Left cardiac atrium (tissue), 4 donors: ENCODE measurements at regions not wholly inside any gene's neighbourhood (a gene's known extent, or its start where the extent isn't known, plus 50 kb on each side); places are given as distances from the start of the nearest gene placed in this dataset.

Experiments used
- ATAC-seq, 2 donors: fragments of 200-7000 bp; cut with Tn5 transposase; one replicate each; pipeline ENCODE4 v1.9.1; 2020; ENCODE audit warnings: mild to moderate bottlenecking in 2 of 2, moderate library complexity in 2 of 2
- DNase-seq: peaks from one replicate; pipeline ENCODE4 v3.0.0-alpha.2; 2020
- intact Hi-C, 2 donors: fragments of 100-400 bp; cut with DNase I; formaldehyde crosslinking; loops; one replicate each; pipeline versions ENCODE4 v1.14.1 to v1.15.1; 2022 to 2023
- donor health status: DM: no; HTN: yes; CAD: no.
- donor health status: DM: no; HTN: yes; CAD: no; lungs with severe emphysema.
- donor health status: DM: yes; HTN: yes; CAD: no.
- donor health status: Dilated cardiomyopathy.

DNA sequence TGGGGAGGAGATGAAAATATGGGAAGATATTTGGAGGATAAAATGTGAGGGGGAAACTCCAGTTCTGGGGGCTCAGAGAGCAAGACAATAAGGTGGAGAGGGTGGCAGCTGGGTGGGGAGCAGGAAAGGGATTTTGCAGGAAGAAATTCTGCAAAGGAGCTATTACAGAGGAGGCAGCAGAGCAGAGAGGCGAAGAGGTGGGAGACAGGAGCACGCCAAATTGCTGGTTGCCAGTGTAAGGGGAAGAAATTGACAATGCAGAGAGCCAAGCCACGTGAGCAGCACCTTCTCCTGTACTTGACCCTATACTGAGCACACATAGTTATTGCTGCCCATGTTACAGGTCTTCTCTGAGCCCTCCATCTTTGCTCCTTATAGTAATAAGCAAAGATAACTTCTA, 190.3 kb upstream of the ONECUT1 start:
- ATAC-seq (no peak), DNase-seq (no peak)
- intact Hi-C loops: no loop called here

DNA sequence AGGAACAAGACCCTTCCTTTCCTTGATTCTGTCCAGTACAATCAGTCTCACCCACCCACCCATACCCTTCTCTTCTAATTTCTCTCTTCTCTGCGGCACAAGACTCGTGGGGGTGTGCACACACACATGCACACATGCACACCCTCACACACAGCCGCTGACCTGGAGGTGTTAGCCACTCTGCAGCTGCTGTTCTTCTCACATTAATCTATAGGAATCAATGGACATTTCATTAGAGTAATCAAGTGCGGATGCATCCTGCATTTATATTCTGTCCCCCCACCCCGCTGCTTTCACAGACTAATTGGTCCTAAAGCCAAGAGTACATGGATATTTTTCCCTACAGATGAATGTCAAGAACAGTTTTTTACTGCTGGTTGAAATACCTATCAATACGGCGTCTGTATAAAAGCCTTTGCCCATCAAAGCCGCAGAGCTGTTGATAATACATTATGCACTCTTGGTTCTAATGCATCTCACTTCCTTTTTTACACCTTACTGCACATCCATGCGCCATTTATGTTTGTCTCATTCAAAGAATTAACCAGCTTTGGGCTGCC, 186.5 kb upstream of the ONECUT1 start:
- ATAC-seq: no peak
- intact Hi-C loops: no loop called here
- no peak for DNase-seq

DNA sequence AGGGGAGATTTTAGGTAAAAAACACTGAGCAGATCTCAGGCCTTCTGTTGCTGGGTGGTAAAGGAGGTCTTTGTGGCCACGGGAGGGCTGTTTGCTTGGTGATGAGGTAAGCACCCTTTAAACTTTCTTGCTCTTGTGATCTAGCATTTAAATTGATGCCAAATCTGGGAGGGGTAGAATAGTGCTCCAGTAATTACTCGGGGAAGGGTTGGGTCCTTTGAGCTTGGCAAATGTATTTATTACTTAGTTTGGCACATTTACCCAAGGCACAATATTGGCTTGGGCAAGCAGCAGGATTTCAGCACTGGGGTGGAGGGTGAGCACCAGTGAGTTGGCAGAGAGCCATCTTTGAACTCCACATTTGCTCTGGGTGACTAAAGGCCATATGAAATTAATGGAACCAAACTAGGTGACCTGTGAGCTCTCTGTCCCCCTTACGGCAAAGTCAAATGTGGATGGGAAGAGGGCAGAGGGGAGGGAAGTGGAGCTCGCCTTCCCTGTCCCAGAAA, 185.9 kb upstream of the ONECUT1 start:
- ATAC-seq (no peak), DNase-seq (no peak)
- intact Hi-C loops: no loop called here

DNA sequence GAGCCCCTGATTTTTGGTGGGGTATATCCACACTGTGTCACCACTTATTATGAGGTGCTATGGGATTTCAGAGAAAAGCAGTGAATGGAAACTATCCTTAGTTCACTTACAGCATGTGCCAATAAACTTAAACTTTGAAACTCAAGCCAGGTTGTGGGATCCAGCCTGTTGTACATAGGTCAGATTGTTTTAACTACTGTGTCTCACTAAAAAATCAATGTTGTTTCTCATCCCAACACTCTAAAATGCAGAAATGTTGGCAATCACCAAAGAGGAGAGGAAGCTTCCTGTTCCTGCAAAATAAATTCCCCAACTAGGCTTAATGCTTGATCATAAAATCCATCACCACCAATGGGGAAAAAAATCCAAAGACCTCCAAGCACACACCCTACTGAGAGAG, 173.7 kb upstream of the ONECUT1 start:
- intact Hi-C loops: no loop called here
- DNase-seq: no peak
- no peak for ATAC-seq

DNA sequence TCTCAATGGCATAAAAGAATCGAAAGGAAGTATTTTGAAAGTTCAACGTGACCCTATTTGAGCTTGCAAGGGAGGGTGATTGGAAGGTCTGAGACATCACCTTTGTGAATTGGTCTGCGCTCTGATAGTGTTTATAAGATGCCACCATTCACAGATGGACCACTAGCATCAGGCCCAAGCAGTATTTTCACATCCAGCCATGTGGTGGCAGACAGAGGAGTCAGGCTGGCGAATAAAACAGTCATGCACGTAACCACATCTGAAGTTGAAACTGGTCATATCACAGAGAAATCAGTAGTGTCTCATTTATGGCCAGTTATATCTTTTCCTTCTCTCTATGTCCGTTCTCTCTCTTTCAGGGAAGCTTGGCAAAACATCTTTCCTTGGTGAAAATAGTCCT, 170.1 kb upstream of the ONECUT1 start:
- ATAC-seq: no peak
- intact Hi-C loops: no loop called here
- DNase-seq: no peak

DNA sequence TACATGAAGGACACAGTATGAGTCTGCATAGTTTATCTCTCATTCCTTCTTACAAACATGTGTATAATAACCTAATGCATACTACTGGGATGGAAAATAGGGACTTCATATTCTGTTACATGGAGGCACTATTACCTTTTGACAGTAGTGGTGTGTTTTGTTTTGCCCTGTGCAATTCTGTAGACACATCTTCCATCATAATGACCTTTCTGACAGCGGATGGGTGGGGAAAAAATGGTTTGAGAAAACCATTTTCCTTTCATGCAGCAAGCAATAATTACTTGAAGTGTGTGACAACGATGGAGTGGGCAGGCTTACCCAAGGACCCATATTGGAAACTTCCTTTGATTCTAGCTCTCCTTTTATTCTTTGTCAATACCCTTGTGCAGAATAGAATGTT, 153.6 kb upstream of the ONECUT1 start:
- no peak for DNase-seq
- intact Hi-C loops: no loop called here
- ATAC-seq: no peak

DNA sequence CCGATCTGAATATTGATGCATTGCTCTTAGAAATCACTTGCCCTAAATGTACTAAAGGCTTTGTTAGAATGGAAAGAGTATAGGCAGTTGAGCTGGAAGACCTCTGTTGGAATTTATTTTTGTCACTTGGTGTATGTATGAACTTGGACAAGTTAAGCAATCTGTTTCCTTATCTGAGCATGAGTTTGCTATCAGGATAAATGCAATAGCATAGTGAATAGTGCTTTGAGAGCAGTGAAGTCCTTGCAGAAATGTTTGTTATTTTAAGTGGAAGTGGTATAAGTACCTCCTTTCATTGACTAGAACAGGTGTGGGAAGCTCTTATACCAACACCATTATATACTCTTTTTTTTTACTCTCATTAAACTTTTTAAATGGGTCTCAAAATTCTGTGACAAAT, 146.4 kb upstream of the ONECUT1 start:
- intact Hi-C loops: no loop called here
- no peak for DNase-seq
- no peak for ATAC-seq

DNA sequence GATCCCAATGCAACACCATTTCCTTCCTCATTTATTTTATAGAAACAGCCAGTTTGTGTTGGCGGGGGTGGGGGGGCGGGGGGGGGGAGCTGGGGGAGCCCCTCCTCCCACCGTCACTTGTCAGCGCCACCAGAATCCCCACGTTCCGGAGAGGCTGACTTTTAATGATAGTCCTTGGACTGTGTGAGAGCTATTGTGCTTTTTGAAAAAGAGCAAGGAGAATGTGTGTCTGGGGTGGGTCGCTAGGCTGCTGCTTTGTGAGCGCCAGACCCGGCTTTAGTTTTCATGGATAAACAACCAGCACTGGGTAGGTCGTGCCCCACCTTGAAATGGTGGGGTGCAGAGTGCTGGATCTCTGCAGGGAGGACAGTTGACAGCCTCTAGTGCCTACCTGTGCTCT, 135.0 kb upstream of the ONECUT1 start:
- DNase-seq (no peak), ATAC-seq (no peak)
- intact Hi-C loops: no loop called here

DNA sequence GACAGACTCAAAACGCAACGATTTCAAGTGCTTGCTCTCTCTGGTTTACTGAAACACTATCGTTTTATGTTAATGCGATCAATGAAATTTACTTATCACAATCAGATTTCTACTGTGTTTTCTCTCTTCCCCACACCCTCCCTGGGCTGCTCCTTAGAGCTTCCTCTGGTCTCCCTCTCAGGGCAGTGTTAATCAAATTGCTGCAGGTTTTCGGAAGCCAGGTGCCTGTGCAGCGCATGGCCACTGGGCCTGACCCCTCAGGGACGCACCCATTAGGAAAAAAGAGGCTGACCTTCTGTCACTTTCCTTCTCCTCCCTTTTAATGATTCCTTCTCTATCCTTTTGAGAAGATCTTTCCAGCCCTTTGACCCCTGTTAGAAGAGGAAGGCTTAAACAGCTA, 134.5 kb upstream of the ONECUT1 start:
- DNase-seq: no peak
- intact Hi-C loops: no loop called here
- ATAC-seq: no peak

DNA sequence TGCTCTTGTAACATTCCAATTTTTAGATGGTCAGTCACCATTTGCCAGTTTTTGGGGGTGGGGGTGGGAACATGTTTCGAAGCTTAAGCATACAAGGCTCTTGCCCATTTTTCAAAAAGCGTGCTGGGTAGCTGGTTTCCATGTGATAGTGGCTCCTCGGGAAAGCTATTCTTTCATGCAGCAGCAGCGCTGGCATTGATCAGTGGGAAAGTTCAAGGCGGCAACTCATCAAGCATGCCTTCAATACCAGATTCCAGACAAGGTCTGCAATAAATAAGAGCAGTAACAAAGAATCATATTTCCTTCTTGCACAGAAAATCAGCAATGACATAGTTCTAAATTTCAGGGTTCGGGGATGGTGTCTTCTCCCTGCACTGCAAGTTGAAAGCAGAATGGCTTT, 133.5 kb upstream of the ONECUT1 start:
- DNase-seq: no peak
- no peak for ATAC-seq
- intact Hi-C loops: no loop called here

DNA sequence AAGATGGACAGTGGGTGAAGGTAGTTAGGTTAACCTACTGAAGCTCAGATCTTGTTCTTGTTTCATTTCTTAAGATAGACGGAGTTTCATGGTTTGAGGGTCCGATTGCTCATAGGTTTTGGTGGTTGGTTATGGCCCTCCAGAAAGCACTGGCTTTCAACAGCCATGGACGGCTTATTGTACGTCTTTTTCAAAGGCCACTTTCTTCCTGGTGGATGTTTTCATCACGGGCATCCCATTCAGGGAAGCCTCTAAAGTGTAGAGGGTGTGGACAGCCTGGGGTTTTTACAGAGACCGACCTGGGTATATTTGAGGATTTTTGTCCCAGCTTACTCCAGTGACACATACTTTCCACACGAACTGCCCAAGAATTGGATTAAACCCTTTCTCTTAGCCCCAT, 132.7 kb upstream of the ONECUT1 start:
- DNase-seq: no peak
- ATAC-seq: no peak
- intact Hi-C loops: no loop called here

DNA sequence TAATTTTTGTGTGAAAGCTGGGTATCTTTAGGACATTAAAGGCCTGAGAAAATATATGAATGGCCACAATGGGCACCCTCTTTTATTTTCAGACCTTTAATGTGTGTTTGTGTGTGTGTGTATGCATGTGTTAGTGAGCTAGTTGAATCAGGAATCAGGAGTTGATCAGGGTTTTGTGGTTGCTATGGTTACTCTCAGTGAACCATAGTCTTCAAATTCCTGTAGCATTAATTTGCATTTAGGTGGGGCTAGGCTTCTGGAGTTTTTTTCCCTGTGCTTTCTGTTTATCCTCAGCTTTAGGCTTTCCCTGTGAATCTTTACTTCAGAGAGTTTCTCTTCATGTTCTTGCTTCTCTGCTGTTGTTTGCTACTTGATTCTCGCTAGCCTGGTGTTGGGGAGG, 122.0 kb upstream of the ONECUT1 start:
- ATAC-seq (no peak), DNase-seq (no peak)
- intact Hi-C loops: no loop called here

DNA sequence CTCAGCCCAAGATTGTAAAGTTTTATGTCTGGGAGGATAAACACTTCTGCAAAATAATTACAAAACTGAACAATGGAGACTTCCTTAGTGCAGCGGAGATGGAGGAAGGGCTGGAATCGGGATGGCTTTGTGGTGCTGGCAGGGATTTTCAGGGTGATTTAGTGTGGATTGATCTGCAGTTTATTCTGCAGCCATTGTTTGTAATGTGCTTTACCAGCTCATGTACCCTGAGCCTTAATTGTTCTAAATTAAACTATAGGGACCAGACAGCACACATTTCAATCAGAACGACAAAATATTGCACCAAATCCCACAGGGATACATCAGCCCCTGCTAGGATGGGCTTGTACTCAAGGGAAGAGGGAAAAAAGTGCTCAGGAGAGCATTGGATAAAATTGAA, 103.2 kb upstream of the ONECUT1 start:
- intact Hi-C loops: no loop called here
- no peak for ATAC-seq
- DNase-seq: no peak

DNA sequence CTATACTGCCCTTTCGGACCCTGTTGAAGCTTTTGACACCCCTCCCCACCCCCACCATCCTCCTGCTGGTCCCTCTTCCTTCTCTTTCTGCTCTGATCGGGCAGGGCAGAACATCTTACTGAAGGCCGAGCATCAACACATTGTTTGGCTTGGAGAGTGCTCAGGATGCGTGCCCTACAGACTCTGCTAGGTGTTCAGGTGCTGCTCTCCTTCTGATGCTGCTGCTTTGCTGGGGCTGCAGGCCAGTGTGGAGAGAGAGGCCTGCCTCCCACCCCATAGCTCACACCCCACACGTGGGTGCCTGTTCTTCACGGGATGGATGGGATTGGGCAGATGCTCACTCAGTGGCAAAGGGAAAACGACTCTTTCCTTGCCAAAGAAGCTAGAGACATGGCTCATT, 89.8 kb upstream of the ONECUT1 start:
- ATAC-seq: no peak
- DNase-seq: no peak
- intact Hi-C loops: no loop called here

DNA sequence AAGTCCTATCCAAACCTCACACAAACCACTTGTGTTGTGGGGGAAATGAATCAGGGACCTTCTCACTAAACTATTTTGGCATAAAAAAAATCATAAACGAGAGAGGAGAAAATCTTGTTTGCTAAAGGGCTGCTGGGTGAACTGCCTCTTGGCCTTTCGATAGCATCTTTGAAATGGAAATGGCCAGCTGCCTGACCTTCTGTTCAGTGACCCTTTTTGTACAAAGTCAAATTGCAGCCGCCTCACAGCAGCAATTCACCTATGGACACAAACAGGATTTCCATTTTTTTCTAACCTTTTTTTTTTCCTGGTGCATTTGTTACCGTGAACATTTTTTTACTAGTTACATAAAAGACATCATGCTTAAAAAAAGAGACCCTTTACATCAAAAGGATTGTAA, 89.0 kb upstream of the ONECUT1 start:
- intact Hi-C loops: no loop called here
- ATAC-seq (no peak), DNase-seq (no peak)

DNA sequence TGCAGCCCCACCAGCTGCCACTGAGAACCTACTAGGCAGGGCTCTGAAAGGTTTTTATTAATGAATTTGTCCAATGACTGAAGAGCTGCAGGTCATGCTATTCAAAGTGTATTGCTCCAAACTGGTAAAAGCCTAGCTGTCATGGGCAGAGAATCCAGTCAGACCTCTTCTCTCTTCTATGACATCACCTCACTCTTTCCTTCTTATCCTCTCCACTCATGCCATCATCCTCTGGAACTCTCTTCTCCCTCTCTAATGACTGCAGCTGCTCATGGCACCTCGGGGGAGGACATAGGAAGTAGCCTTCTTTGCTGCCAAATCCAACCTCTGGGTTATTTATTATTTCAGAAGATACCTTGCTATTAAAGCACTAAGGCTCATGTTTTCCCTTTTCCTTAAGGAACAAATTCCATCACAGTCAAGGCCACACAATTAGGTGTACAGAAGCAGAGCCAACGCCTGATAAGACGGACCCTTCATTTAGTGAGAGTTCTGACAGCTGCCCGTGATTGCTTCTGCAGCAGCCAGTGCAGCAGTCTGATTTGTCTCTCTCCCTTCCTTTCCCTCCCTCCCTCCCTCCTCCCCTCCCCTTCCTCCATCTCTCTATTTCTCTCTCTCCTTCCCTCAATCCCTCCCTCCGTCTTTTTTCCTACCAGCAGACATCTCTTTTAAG, 87.0 kb upstream of the ONECUT1 start:
- ATAC-seq (no peak), DNase-seq (no peak)
- intact Hi-C loops: no loop called here

DNA sequence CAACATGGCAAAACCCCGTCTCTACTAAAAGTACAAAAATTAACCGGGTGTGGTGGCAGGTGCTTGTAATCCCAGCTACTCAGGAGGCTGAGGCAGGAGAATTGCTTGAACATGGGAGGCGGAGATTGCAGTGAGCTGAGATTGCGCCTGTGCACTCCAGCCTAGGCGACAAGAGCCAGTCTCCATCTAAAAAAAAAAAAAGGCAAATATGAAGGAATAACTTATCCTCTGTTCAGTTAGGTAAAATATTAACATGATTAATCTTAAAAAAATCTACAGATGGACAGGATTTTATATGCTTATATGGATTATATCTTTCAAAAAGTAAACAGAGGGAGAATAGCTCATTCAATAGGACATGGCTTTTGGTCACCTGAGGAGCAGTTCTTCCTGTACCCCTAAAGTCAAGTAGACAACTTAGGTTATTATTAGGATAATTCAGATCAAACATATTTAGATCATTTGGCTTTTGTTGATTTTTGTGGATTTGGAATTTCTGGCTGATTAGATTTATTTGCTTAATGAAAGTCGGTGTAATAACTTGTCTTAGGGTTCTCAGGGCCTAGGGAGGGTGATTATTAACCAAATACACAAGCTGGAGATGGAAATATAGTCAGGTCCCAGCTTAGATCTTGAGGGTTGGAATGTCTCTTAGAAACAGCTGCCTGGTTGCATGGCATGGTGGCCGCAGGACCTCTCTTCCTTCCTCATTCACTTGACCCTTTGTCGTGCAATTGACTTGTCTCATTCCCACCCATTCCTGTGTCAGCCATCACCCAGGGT, 82.1 kb upstream of the ONECUT1 start:
- DNase-seq (no peak), ATAC-seq (no peak)
- intact Hi-C loops: no loop called here

DNA sequence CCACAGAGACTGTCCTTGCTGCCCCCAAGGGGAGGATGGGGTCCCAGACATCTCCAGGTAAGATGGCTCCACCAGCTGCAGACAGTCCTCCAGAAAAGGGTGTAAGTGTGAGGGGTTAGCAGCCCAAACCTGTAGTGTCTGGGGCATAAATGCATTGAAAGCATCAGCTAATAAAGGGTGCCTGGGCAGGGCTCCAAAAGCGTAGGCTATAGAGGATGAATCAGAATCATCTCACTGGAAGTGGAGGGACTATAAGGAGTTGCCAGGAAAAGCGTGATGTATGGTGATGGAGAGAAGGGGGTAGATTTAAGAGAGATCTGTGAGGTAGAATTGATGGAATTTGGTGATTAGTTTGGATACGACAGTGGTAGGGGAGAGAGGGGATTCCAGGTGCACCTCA, 79.9 kb upstream of the ONECUT1 start:
- DNase-seq: no peak
- intact Hi-C loops: no loop called here
- no peak for ATAC-seq

DNA sequence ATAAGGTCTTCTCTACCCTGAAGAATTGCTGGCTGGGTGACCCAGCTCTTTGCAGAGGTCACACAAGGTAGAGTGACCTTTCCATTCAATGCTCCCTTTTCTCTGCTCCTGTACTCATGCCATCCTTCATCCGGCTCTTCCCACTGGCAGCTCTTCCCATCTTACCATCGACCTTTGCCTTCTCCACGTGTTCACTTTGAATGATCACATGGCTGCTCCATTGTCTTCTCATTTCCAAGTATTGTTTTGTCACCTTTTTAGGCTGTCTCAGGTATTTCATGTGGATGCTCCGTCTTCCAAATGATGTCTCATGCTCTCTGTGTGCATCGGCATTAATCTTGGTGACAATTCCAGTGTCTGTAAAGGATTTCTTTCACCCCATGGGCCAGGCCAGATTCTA, 76.6 kb upstream of the ONECUT1 start:
- DNase-seq (no peak), ATAC-seq (no peak)
- intact Hi-C loops: no loop called here

DNA sequence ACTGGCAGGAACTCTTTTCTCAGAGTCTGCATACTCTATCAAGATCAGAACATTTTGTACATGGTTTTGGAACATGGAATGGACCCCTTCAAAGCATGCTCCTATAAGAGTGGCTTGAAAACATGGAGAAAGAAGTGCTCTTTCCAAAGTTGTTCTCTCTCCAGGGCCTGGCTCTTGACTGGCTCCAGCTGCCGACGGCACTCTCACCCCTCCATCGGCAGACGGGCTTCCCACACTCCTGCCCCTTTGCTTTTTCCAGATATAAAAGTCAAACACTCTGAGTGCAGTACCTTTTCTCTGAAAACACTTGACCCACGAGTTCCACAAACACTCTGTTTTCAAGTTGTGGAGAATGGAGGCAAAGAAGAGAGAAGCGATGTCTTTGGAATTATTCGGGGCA, 72.5 kb upstream of the ONECUT1 start:
- no peak for DNase-seq
- intact Hi-C loops: no loop called here
- no peak for ATAC-seq

DNA sequence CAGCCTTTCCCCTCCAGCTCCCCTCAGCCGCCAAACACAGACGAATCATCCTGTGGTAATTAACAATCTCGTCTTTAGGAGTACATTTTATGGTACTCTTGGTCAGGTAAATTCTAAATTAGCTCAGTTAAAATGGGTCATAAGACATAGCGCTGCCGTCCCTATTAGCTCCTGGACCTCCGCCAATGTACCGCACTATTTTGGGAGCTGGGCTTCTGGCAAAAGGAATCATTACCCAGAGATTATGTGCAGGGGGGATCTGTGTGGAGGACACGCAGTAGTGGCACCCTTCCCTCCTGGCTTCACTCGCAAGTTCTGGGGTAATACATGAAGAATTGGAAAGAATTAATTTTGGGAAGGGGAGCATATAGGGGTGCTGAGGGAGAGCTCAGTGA, 68.6 kb upstream of the ONECUT1 start:
- peak; percentile 27 for DNase-seq
- intact Hi-C loops: no loop called here
- ATAC-seq: no peak
